Progenitor cell of endocrine pancreas (in vitro differentiated cells): ENCODE measurements at regions not wholly inside any gene's neighbourhood (a gene's known extent, or its start where the extent isn't known, plus 50 kb on each side); places are given as distances from the start of the nearest gene placed in this dataset.

Experiments
- DNase-seq: peaks from one replicate; pipeline ENCODE4 v3.0.0; 2021; ENCODE audit warnings: low spot score; ENCODE audit not compliant: unreplicated experiment
- H3K27ac Mint-ChIP-seq: 2 replicates; pipeline ENCODE4 v1.8.0; 2021; ENCODE audit warnings: mild to moderate bottlenecking, moderate library complexity, mixed read lengths
- H3K27me3 Mint-ChIP-seq: 2 replicates; pipeline ENCODE4 v1.8.0; 2021; ENCODE audit warnings: mixed read lengths
- H3K36me3 Mint-ChIP-seq: 2 replicates; pipeline ENCODE4 v1.8.0; 2022; ENCODE audit warnings: mixed read lengths; ENCODE audit not compliant: insufficient read depth
- H3K4me1 Mint-ChIP-seq: 2 replicates; pipeline ENCODE4 v1.8.0; 2021; ENCODE audit warnings: low read depth, mixed read lengths
- H3K4me3 Mint-ChIP-seq: 2 replicates; pipeline ENCODE4 v1.8.0; 2021; ENCODE audit warnings: low read depth, mild to moderate bottlenecking, moderate library complexity, mixed read lengths
- H3K9me3 Mint-ChIP-seq: 2 replicates; pipeline ENCODE4 v1.8.0; 2021; ENCODE audit warnings: low read depth, mixed read lengths
- CTCF ChIP-seq: fragments of 200-600 bp; sonication (generic); IDR thresholded peaks from one replicate; pipeline ENCODE4 v1.5.0; 2021; ENCODE audit warnings: antibody characterized with exemption, mild to moderate bottlenecking; ENCODE audit not compliant: unreplicated experiment

GRCh38 chr18:39527465-39527864 is 1961.9 kb upstream of the CELF4 start:
- Mint-ChIP-seq H3K27me3 (no peaks in the 10 kb centered on the region), H3K36me3 (no peaks in the 10 kb centered on the region), H3K9me3 (peaks cover 2% of the 10 kb centered on the region), H3K4me3 (no peak overlapping the region), H3K27ac (no peak overlapping the region), H3K4me1 (peaks cover 12% of the 10 kb centered on the region)
- no peak for TF ChIP-seq CTCF
- DNase-seq = no peak

DNA sequence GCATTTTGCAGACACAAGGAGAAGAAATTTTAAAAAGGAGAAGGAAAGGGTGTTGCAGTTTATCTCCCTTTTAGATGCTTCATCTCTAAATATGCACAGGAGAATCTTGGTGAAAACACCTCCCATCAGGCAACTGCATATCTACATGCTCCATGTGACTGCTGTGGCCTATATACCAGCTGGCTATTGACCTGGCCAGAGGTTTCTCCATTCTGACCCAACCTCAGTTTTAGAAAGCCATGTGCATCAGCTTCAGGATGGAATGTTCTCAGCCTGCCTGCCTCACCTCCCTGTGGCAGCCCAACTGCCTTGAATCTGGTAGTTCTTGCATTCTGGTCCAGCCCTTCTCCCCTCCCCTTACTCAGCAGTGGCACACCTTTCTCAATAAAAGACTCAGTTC is 1958.8 kb upstream of the CELF4 start:
- Mint-ChIP-seq H3K27ac (no peak overlapping the region), H3K4me1 (peaks cover 10% of the 10 kb centered on the region), H3K4me3 (no peak overlapping the region), H3K36me3 (no peaks in the 10 kb centered on the region), H3K9me3 (no peaks in the 10 kb centered on the region), H3K27me3 (no peaks in the 10 kb centered on the region)
- DNase-seq = no peak
- no peak for TF ChIP-seq CTCF

DNA sequence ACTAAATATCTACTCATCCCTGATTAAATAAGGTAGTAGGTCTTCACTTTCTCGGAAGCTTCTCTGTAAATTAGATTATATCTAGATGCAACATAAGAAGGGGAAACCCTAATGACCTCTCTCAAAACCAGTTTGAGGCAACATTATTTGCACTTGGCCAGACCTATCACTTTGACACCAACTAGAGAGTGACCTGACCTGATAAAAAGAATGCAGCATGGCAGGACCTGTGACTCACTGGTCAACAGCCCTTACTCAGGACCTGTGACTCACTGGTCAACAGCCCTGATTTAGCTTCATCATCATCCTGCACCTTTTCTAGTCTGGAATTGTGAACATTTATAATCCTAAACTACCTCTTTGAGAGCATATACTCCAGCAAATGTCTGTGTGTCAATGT is 1957.7 kb upstream of the CELF4 start:
- H3K27ac Mint-ChIP-seq = peak overlapping the region; percentile 6
- no peak overlapping the region for H3K4me3 Mint-ChIP-seq
- peaks cover 15% of the 10 kb centered on the region for H3K4me1 Mint-ChIP-seq
- no peaks in the 10 kb centered on the region for H3K27me3 Mint-ChIP-seq
- TF ChIP-seq CTCF = no peak
- H3K36me3 Mint-ChIP-seq = no peaks in the 10 kb centered on the region
- DNase-seq = no peak
- H3K9me3 Mint-ChIP-seq = no peaks in the 10 kb centered on the region

DNA sequence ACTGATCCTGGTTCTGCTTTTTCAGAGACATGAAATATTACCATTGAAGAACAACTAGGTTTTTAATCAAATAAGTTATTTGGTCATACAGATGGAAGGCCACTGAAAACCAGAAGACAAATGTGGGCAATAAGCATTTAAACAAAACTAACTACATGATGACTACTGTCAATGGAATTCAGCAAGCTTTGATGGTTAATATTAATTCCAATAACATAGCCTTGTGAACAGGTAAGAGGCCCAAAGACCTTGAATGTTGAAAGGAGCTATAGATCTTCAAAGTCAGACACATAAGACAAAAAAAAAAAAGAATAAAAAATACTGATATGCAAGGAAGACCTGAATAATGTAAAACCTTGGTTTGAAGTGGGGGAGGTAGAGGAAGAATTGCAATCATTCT is 1955.6 kb upstream of the CELF4 start:
- Mint-ChIP-seq H3K4me1 (peaks cover 13% of the 10 kb centered on the region), H3K9me3 (no peaks in the 10 kb centered on the region), H3K4me3 (no peak overlapping the region), H3K36me3 (no peaks in the 10 kb centered on the region), H3K27ac (no peak overlapping the region), H3K27me3 (no peaks in the 10 kb centered on the region)
- DNase-seq = no peak
- TF ChIP-seq CTCF = no peak

DNA sequence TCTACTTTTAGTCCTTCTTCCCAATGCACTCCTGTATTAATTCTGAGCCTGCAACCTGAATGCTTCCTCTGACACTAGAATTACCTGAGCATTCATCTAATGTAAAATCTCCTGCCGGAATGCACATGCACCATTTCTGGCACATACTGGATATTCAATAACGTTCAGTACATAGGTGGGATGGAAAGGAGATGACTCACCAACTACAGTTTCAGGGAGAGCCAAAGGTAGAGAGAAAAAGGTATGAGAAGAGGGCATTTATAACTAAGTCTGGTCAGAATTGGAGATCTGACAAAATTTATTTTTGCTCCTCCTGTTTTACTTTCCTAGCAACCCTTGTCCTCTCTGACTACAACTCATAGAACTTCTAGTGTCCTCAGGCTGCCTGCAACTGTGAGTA is 1954.1 kb upstream of the CELF4 start:
- Mint-ChIP-seq H3K4me3 (no peak overlapping the region), H3K27ac (no peak overlapping the region), H3K4me1 (peaks cover 13% of the 10 kb centered on the region), H3K27me3 (no peaks in the 10 kb centered on the region), H3K9me3 (no peaks in the 10 kb centered on the region), H3K36me3 (no peaks in the 10 kb centered on the region)
- TF ChIP-seq CTCF = no peak
- no peak for DNase-seq
